GM19468 (cell line): ENCODE measurements at regions not wholly inside any gene's neighbourhood (a gene's known extent, or its start where the extent isn't known, plus 50 kb on each side); places are given as distances from the start of the nearest gene placed in this dataset.
A peak's percentile ranks its signal among the peaks of the same experiment; 100 is the strongest.

ENCODE experiments used
- ATAC-seq: cut with Tn5 transposase; IDR thresholded peaks from one replicate; pipeline ENCODE4 v1.9.1; 2021; ENCODE audit warnings: mild to moderate bottlenecking, moderate library complexity, moderate number of reproducible peaks; ENCODE audit not compliant: unreplicated experiment; ENCODE audit errors: extremely low read depth

DNA sequence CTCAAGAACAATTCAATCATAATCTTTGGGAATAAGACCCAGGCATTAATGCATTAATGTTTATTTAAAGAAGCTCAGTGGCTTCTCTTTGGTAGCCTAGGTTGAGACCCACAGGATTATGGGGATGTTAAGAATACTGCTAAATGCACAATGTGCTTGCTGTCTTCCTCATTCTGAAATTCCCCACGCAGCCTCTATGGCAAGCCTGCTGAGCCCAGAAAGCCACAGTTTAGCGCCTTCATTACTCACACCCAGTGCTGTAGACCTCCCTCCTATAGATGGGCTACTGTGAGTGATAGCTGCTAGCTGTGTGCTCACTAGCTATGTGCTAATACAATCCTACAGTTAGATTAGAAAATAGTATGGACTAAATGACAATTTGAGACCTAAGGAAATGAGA, 90.6 kb downstream of the TNFSF13B start:
- no peak for ATAC-seq

DNA sequence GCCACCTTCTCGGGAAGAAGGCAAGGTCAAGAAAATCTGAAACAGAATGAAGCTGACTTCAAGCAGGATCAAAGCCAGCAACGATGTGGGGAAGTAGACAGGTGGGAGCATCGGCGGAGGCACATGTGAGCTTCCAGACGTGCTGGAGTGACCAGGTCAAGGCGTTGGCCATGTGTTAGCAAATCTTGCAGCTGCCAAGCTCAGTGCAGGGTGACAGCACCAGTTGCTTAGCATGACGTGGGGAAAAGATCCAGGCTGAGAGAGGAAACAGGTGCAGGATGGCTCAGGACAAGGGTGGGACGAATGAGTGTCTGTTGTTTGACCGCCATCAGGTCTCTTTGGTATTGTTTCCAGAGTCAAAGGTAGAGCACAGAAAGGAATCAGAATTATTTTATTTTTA, 92.3 kb downstream of the TNFSF13B start:
- no peak for ATAC-seq

DNA sequence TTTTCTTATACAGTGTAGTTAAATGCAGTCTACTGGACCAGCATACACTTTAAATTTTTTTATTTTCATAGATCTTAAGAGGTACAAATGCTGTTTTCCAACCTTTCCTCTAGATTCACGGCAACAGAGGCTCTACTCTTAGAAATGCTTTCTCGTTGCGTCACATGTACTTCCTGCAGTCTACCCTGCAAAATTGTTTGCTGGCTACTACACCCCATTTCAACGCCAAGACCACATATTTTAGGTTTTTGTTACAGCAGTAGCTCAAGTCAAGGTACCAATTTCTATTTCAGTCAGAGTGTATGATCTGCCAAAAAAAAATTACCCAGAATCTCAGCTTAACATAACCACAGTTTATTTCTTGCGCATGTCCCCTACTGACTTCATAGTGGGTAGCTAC, 94.1 kb downstream of the TNFSF13B start:
- ATAC-seq = no peak

DNA sequence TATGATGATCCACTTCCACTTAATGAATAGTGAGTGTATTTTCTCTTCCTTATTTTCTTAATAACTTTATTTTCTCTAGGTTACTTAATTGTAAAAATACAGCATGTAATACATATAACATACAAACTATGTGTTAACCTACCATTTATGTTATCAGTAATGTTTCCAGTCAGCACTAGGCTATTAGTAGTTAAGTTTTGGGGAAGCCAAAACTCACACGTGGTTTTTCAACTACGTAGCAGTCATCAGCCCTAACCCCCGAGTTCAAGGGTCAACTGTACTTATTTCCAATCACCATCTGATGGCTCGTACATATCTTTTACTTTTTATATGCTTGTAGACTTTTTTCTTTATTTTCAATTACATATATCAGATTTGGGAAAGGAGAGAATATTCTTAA, 95.7 kb downstream of the TNFSF13B start:
- no peak for ATAC-seq

DNA sequence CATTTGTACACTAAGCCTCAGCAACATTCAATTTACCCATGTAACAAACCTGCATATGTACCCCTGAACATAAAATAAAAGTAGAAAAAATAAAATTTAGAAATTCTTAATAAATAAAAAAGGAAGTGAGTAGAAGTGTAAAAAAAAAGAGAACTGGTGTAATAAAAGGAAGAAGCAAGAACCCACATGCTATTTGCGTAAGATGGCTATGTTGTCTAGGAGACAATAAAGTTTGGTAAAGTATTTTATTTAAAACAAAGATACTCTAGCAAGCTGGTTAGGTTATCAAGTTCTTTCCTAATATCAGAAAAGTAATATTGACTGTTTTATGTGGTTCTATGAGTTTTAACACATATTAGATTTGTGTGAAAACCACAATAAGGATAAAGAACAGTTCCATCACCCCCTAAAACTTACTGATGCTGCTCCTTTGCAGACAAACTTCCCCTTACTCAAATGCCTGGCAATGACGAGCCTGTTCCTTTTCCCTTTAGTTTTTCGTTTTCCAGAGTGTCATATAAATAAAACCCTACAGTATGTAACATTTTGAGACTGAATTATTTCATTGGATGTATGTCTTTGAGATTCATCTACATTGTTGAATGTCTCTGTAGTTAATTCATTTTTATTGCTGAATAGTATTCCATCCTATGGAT, 98.9 kb downstream of the TNFSF13B start:
- no peak for ATAC-seq

DNA sequence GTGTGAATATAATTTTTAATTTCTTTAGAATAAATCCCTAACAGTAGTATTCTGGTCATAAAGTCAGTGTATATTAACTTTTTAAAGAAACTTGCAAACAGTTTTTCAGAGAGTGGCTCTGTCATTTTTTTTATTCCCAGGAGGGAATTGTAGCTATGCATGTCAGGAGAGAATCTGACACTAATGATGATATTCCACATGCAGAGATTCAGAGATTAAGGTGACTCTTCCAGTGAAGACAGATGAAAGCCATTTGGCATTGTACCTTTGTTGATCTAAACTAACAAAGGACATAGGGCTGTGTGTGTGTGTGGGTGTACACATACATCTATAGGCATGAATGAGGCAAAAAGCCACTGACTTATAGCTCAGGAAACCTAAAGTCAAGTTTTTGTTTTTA, 99.9 kb downstream of the TNFSF13B start:
- no peak for ATAC-seq

DNA sequence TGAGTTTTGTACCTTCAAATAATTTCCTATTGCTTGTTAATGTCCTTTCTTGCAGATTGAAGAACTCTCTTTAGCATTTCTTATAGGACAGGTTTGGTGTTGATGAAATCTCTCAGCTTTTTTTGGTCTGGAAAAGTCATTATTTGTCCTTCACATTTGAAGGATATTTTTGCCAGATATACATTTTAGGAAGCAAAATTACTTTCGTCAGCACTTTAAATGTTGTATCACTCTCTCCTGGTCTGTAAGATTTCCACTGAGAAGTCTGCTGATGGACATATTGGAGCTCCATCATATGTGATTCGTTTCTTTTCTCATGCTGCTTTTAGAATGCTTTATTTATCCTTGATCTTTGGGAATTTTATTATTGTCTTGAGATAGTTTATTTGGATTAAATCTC, 105.5 kb downstream of the TNFSF13B start:
- ATAC-seq = no peak

DNA sequence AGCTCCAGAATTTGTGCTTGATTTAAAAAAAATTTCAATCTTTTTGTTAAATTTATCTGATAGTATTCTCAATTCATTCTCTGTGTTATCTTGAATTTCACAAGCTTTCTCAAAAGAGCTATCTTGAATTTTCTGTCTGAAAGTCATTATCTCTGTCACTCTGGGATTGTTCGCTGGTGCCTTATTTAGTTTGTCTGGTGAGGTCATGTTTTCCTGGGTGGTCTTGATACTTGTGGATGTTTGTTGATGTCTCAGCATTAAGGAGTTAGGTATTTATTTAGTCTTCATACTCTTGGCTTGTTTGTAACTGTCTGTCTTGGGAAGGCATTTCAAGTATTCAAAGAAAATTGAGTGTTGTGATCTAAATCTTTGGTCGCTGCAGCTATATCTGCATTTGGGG, 106.3 kb downstream of the TNFSF13B start:
- ATAC-seq = no peak

DNA sequence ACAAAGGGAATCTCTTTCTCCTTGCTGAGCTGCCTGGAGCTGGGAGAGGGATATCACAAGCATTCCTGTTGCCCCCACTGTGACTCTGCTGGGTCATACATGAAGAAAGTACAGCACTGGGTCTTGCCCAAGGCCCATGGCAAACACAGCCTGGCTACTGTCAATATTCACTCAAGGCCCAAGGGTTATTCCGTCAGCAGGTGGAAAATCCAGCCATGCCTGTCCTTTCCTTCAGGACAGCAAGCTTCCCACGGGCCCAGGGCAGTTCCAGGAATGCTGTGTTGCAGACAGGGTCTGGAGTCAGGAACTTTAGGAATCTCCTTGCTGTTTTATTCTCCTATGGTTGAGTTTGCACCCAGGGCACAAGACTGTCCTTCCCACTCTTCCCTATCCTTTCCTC, 106.8 kb downstream of the TNFSF13B start:
- ATAC-seq = no peak

DNA sequence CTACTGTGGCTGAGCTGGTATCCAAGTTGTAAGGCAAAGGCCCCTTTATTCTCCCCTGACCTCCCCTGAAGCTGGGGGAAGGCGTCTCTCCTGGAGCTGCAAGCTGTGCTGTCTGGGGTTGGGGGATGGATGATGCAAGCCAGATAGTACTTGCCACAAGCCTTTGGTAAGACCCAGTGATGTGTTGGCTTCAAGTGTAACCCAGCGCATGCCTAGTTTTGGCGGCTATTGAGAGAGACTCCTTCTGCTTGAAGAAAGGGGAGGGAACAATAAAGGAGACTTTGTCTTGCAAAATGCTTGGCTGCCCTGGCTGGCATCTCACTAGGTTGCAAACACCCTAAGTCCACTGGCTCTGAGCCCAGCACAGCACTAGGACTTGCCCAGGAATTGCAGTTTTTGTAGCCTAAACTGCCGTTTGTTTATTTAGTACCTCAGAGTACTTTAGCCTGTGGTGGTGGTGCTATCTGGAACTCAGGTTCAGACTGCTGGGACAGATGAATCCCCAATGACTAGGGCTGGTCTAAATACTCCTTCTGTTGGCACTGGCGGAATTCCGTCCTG, 108.2 kb downstream of the TNFSF13B start:
- ATAC-seq = no peak

DNA sequence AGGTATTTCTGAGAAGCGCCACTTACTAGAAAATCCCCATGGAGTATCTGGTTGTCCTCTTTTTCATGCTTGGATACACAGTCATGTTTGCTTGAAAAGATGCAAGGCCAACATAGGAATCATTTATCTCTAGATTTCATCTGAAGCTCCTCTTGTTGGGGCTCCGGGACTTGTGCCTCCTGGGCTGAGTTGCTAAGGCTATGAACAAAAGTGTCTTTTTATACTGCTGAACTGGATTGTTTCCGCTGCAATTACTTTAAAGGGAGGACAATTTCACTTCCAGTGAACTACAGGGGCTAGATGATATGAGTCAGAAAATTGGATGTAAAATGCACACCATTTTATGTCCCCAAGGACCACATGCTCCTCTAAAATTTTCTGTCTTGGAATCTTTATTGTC, 114.1 kb downstream of the TNFSF13B start:
- no peak for ATAC-seq

DNA sequence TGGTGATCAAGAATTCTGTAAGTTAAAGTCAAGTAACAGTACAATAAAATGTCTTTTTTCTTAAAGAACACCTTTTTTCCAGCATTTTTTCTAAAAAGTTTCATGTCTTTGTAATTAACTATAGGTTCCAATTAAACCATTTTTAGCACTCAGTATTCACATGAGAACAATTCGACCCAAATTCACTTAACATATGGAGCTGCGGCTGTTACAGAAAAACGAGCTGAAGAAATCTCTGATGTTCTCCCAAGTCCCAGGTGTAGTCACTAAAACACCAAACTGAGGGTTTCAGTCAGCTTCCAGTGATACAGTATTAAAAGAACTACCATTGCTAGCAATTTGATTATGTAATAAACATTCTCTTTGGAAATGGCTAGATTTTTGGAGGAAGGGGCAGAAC, 117.6 kb downstream of the TNFSF13B start:
- no peak for ATAC-seq

DNA sequence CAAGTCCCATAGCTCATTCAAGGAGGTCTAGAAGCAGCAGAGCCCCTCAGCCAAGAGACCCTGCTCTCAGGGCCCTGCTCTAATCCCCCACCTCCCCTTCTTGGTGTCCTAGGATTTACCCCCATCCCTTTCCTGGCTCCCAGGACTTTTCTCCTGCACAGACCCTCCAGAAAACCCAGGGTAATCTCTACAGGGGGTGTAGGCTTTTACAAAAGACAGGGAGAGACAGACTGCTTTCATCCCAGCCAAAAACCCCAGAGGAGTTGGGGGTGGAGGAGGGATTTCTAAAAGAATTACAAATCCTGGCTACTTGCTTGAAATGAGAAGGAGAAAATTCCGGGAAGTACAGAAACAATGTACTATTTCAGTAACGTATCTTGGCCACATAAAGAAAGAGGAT, 133.3 kb downstream of the TNFSF13B start:
- no peak for ATAC-seq

DNA sequence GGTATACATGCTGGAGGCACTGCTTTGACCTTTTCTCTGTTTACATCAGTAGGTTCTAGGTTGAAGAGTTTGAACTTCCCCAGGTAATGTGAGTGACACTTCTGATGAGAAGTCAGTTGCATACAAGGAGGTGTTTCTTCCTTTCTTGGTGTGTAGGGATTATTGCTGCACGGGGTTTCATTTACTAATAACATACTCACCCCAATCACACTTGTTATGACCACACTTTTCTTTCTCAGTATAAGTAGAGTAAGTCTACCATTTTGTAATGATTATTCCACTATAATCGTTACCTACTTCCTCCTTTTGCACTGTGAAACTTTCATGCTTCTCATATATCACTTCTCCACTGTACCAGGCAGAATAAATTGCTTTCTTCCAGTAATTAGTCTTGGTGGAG, 138.0 kb downstream of the TNFSF13B start:
- peak; percentile 46 for ATAC-seq

DNA sequence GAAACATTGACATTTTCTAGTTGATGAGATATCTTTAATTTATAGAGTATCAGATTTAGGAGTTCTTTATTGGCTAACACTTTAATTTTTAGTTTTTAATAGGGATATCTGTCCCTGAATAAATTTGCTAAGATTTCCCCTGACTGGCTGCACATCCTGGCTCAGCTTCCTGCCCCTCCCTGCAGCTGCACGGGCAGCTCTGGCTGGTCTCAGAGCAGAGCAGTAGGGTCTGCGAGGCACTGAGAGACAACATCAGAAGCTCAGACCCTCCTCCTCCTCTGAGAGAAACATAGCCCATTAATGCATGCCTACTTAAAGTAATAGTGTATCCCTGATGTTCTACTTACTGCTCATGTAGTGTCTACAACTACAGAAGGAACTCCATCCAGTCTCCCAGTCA, 139.2 kb downstream of the TNFSF13B start:
- ATAC-seq = no peak

DNA sequence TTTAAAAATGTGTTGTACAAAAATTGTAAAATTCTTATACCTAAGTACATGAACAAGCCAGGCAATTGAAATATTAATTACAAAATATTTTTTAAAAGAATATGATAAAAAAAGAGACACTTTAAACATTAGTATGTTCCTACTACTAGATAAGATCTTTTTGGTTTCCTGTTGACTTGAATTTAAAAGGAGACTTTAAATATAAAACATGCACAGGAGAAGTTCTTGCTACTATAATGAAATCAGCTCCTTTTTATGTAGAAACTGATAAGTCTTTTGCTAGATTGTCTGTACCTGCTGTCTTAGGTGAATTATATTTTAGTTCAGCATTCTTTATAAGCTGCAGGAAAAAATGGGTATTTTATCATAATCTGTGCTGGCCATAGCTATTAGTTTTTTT, 140.2 kb downstream of the TNFSF13B start:
- ATAC-seq = no peak

DNA sequence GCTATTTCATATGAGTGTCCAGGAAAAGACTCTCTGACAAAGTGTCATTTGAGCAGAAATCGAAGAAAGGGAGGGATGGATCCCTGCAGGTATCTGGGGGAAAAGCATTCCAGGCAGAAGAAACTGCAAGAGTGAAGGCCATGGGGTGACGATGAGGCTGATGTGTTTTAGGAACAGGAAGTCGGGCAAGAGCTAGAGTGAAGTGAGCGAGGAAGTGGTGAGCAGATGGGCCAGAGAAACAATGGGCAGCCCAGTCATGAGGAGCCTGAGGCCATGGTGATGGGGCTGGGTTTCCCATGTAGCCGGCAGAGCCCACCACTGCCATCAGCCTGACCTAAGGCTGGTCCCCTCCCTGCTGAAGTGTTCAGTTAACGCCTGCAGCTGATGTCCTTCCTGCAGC, 150.2 kb downstream of the TNFSF13B start:
- ATAC-seq = no peak

DNA sequence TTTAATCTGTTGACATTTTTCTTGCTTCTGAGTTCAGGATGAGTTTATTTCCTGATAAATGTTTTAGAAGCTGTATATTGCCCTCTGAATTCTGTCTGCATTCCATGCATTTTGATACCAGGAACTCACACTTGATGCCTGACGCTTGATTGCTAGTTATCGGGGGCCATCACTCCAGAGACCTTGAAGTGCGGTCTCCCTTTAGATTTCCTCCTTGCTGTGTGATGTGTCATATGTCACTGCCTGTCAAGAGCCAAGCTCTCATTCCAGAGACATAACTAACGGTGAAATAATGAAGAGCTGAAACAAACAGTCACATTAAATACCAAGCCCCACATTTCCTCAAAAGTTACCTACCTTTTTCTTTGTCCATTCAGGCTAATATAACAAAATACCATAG, 155.5 kb downstream of the TNFSF13B start:
- ATAC-seq = no peak

DNA sequence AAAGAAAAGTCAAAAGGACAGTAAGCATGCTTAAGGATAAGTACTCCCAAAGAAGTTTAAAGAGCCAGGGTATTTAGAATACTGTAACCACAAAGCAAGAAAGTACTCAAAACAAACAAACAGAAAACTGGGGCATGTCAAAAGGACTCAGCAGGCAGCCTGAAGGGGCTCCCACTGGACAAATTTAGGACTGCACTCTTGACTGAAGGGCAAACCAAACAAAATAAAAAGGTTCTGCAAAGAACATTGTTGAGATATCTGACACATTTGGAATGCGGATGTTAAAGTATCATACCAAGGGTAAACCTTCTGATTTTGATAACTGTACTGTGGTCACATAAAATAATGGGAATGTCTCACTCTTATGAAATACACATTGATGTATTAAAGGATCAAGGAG, 157.4 kb downstream of the TNFSF13B start:
- ATAC-seq = no peak

DNA sequence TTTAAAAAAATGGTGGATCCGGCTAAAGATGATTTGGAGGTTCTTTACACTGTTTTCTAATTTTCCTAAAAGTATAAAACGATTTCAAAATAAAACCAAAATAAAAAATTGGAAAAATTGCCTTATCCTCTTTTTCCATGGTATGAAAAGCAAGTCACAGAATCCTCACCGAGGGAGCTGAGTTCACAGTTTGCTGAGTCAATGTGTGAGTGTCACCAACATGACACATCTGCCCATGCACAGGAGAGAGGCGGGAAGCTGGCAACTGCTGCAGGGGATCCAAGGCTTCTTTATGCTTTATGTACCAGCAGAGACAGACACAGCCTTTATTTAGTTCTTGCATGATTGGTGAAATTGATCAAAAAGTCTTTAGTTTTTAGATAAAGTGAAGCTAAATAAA, 157.8 kb downstream of the TNFSF13B start:
- no peak for ATAC-seq

DNA sequence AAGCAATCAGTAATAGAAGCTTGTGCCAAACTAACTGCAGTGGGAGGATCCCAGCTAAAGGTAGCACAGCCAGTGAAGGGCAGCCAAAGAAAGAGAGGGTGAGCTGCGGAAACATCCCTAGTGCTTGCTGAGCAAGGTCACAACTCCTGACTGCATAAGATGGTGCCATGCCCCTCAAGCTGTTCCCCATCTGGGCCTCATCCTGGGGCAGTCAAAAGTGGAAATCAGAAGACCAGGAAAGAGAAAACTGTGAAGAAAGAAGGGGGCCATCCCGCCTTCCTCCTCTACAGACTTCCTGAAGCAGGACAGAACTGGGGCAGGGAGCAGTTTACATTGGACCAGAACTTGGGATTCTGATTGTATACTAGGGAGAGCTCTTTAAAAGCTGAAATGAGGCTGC, 159.2 kb downstream of the TNFSF13B start:
- no peak for ATAC-seq

DNA sequence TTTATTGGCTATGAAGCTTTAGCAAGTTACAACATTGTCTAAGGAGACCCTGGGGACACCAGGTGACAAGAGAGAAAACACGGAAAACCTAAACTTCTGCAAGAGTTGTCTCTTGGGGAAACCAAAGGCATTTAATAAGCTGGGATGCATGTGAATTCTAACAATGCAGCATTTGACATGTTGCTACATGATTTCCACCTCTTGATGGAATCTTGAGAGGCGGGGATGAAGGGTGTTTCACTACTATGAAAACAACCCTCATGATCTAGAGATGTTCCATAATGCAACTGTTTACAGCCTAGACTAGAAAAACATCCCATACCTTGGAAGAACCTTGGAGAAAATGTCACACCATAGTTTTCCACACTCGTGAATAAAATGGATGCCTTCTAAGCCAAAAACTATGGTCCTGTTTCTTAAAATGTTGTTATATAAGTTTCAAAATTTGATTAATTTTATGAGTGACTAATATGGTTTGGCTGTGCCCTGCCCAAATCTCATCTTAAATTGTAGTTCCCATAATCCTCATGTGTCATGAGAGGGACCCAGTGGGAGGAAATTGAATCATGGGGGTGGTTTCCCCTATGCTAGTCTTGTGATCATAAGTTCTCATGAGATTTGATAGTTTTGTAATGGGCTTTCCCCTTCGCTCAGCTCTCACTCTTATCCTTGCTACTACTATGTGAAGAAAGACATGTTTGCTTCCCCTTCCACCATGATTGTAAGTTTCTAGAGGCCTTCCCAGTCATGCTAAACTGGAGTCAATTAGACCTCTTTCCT, 164.6 kb downstream of the TNFSF13B start:
- no peak for ATAC-seq
